ENCODE measurements at regions not wholly inside any gene's neighbourhood (a gene's known extent, or its start where the extent isn't known, plus 50 kb on each side); places are given as distances from the start of the nearest gene placed in this dataset.

GRCh38 chr1:187838335-187839293 is 1009.9 kb downstream of the PLA2G4A start:
- no peak for TF ChIP-seq CTCF (IDR thresholded peaks at IDR 0.05)
- TF ChIP-seq ZFX (IDR thresholded peaks at IDR 0.05; ENCODE audit: borderline replicate concordance) = no peak
- peak overlapping the region; percentile 47 for H3K27ac ChIP-seq

GRCh38 chr1:187839873-187840272 is 1011.1 kb downstream of the PLA2G4A start:
- H3K27ac ChIP-seq = no peak overlapping the region
- TF ChIP-seq ZFX (IDR thresholded peaks at IDR 0.05; ENCODE audit: borderline replicate concordance) = no peak
- no peak for TF ChIP-seq CTCF (IDR thresholded peaks at IDR 0.05)

GRCh38 chr1:187840557-187840956 is 1011.8 kb downstream of the PLA2G4A start:
- no peak overlapping the region for H3K27ac ChIP-seq
- TF ChIP-seq ZFX (IDR thresholded peaks at IDR 0.05; ENCODE audit: borderline replicate concordance) = no peak
- no peak for TF ChIP-seq CTCF (IDR thresholded peaks at IDR 0.05)

- no peak for TF ChIP-seq ZFX (IDR thresholded peaks at IDR 0.05; ENCODE audit: borderline replicate concordance)
- TF ChIP-seq CTCF (IDR thresholded peaks at IDR 0.05) = no peak
- no peak overlapping the region for H3K27ac ChIP-seq
Measured at GRCh38 chr1:187842406-187843165, 1013.8 kb downstream of the PLA2G4A start.

GRCh38 chr1:187844313-187844712 is 1015.6 kb downstream of the PLA2G4A start:
- TF ChIP-seq ZFX (IDR thresholded peaks at IDR 0.05; ENCODE audit: borderline replicate concordance) (no peak), CTCF (IDR thresholded peaks at IDR 0.05) (no peak)
- no peak overlapping the region for H3K27ac ChIP-seq

GRCh38 chr1:187847531-187847930 is 1018.8 kb downstream of the PLA2G4A start:
- H3K27ac ChIP-seq = no peak overlapping the region
- no peak for TF ChIP-seq ZFX (IDR thresholded peaks at IDR 0.05; ENCODE audit: borderline replicate concordance)
- TF ChIP-seq CTCF (IDR thresholded peaks at IDR 0.05) = no peak

Data from 22Rv1 (cell line).